Heart right ventricle (tissue), 16 donors: ENCODE measurements at regions not wholly inside any gene's neighbourhood (a gene's known extent, or its start where the extent isn't known, plus 50 kb on each side); places are given as distances from the start of the nearest gene placed in this dataset.

ENCODE experiments used
- ATAC-seq, 8 donors: fragments of 200-7000 bp; cut with Tn5 transposase; one replicate each; pipeline ENCODE4 v1.9.1; 2020; ENCODE audit warnings: mild to moderate bottlenecking in 8 of 8, moderate library complexity in 8 of 8, moderate number of reproducible peaks in 1 of 8
- DNase-seq, 2 donors: peaks; one replicate each; pipeline ENCODE4 v3.0.0-alpha.2; 2020
- H3K27ac ChIP-seq, 10 donors: fragments of 200-600 bp; sonication (generic) in 2 of 10; one replicate each; pipeline versions ENCODE4 v1.5.0 to v1.8.0; 2020 to 2022; ENCODE audit warnings: mild to moderate bottlenecking in 3 of 10
- H3K27me3 ChIP-seq, 7 donors: fragments of 200-600 bp; one replicate each; pipeline ENCODE4 v1.8.0; 2021 to 2022; ENCODE audit warnings: mild to moderate bottlenecking in 2 of 7
- H3K36me3 ChIP-seq, 9 donors: fragments of 200-600 bp; sonication (generic) in 1 of 9; one replicate each; pipeline versions ENCODE4 v1.5.0 to v1.8.0; 2020 to 2022; ENCODE audit warnings: mild to moderate bottlenecking in 2 of 9
- H3K4me1 ChIP-seq, 9 donors: fragments of 200-600 bp; sonication (generic) in 1 of 9; one replicate each; pipeline versions ENCODE4 v1.5.0 to v1.8.0; 2020 to 2022; ENCODE audit warnings: mild to moderate bottlenecking in 4 of 9
- H3K4me3 ChIP-seq, 10 donors: fragments of 200-600 bp; sonication (generic) in 2 of 10; one replicate each; pipeline versions ENCODE4 v1.5.0 to v1.8.0; 2020 to 2022; ENCODE audit warnings: mild to moderate bottlenecking in 7 of 10, moderate library complexity in 2 of 10
- H3K9me3 ChIP-seq, 11 donors: fragments of 200-600 bp in 10 of 11; sonication (generic) in 2 of 11; one replicate each; pipeline versions ENCODE4 v1.5.0 to v1.8.0; 2013 to 2022; ENCODE audit warnings: mild to moderate bottlenecking in 2 of 11, control low read depth in 1 of 11, moderate library complexity in 1 of 11
- CTCF ChIP-seq, 9 donors: fragments of 200-600 bp; sonication (generic) in 2 of 9; IDR thresholded peaks; one replicate each; pipeline versions ENCODE4 v1.5.0 to v1.8.0; 2021 to 2022; ENCODE audit warnings: antibody characterized with exemption in 9 of 9, mild to moderate bottlenecking in 5 of 9, moderate library complexity in 1 of 9
- WGBS, 2 donors: extraction: QIAGEN DNeasy Blood & Tissue Kit; methylation state at CpG; one replicate each; pipeline ENCODE4 v1.1.7; 2013; ENCODE audit warnings: inconsistent platforms in 1 of 2; 5-methylcytosine and 5-hydroxymethylcytosine counted together
- intact Hi-C, 10 donors: fragments of 100-400 bp; cut with DNase I; formaldehyde crosslinking; loops; one replicate each; pipeline versions ENCODE4 v1.11.1 to v1.14.2; 2022
- donor health status: Arrhythmogenic right ventricular cardiomyopathy.
- donor health status: ischemic (EF 13 %, LVEDD 7.1; RV severe dilation, severe dysfunction).
- donor health status: healthy with polysubstance abuse.
- donor health status: DM: no; HTN: yes; CAD: no.
- donor health status: DM: no; HTN: no; CAD: no.
- donor health status: ischemic (EF 25% LVEDD 6.9; RV normal size, moderate dysfunction).
- donor health status: ischemic (EF 25% LVEDD 5.7; RV mildly dilated, moderate dysfunction).
- donor health status: healthy.
- donor health status: DM: yes; HTN: yes; CAD: no.
- donor health status: Ischemic cardiomyopathy.
- donor health status: ischemic (EF 35%, LVEDD 5.7; RV mildly dilated, moderate dysfunction).
- donor health status: nonischemic (EF 11% LVEDD 7.7; RV severe dilation, severe dysfunction).
- donor health status: DM: yes; HTN: yes; CAD: no.
- donor health status: PGD.
- donor health status: ischemic (EF 29% LVEDD 5.4; RV normal size, mild dysfunction).
- donor health status: nonischemic (EF 23%, LVEDD 6.1; RV moderate dilation, normal function).

- no peak for TF ChIP-seq CTCF (IDR thresholded peaks at IDR 0.05)
- DNase-seq: no peak
- no peaks in the 10 kb centered on the region for H3K27me3 ChIP-seq
- no peaks in the 10 kb centered on the region for H3K4me1 ChIP-seq
- peak overlapping the region in 1 of 10 donors; percentile 42 for H3K27ac ChIP-seq
- 83 to 88% methylated on average over 2 of the region's 2 CpGs for WGBS, 2 donors
- peaks cover 0 to 5% (median 0%) of the 10 kb centered on the region in 11 donors for H3K9me3 ChIP-seq
- no peaks in the 10 kb centered on the region for H3K36me3 ChIP-seq
- no peak for ATAC-seq
- intact Hi-C loops: no loop called here
- H3K4me3 ChIP-seq: no peak overlapping the region
Observed at GRCh38 chr2:188810586-188810985, 163.6 kb upstream of the COL3A1 start.

- WGBS, 2 donors: 40 to 59% methylated on average over 1 of the region's 1 CpG
- Histone ChIP-seq H3K9me3 (peaks cover 0 to under 1% (median 0%) of the 10 kb centered on the region in 11 donors), H3K27ac (peak overlapping the region in 1 of 10 donors; percentile 44), H3K36me3 (no peaks in the 10 kb centered on the region), H3K4me3 (no peak overlapping the region), H3K4me1 (no peaks in the 10 kb centered on the region), H3K27me3 (no peaks in the 10 kb centered on the region)
- DNase-seq (no peak), ATAC-seq (peak in 5 of 8 donors; percentile 30 to 81 (median 55))
- TF ChIP-seq CTCF (IDR thresholded peaks at IDR 0.05): no peak
- intact Hi-C loops: no loop called here
Observed at GRCh38 chr2:188811522-188811921, 162.7 kb upstream of the COL3A1 start.

GRCh38 chr2:188813315-188813714 lies 160.9 kb upstream of the COL3A1 start:
- Histone ChIP-seq H3K4me3 (no peak overlapping the region), H3K4me1 (no peaks in the 10 kb centered on the region), H3K36me3 (no peaks in the 10 kb centered on the region), H3K27me3 (no peaks in the 10 kb centered on the region), H3K9me3 (no peaks in the 10 kb centered on the region), H3K27ac (peak overlapping the region in 2 of 10 donors; percentile 18 to 33)
- 88 to 91% methylated on average over 3 of the region's 3 CpGs for WGBS, 2 donors
- intact Hi-C loops: no loop called here
- no peak for DNase-seq
- no peak for ATAC-seq
- TF ChIP-seq CTCF (IDR thresholded peaks at IDR 0.05): no peak

GRCh38 chr2:188813857-188814256 lies 160.3 kb upstream of the COL3A1 start:
- DNase-seq (no peak), ATAC-seq (peak in 3 of 8 donors; percentile 29 to 61 (median 48))
- Histone ChIP-seq H3K27ac (peak overlapping the region in 3 of 10 donors; percentile 18 to 68 (median 33)), H3K4me1 (no peaks in the 10 kb centered on the region), H3K9me3 (no peaks in the 10 kb centered on the region), H3K27me3 (no peaks in the 10 kb centered on the region), H3K4me3 (no peak overlapping the region), H3K36me3 (no peaks in the 10 kb centered on the region)
- intact Hi-C loops: no loop called here
- WGBS, 2 donors: 54 to 57% methylated on average over 5 of the region's 5 CpGs
- TF ChIP-seq CTCF (IDR thresholded peaks at IDR 0.05): no peak
